ENCODE measurements at regions not wholly inside any gene's neighbourhood (a gene's known extent, or its start where the extent isn't known, plus 50 kb on each side); places are given as distances from the start of the nearest gene placed in this dataset.

DNA sequence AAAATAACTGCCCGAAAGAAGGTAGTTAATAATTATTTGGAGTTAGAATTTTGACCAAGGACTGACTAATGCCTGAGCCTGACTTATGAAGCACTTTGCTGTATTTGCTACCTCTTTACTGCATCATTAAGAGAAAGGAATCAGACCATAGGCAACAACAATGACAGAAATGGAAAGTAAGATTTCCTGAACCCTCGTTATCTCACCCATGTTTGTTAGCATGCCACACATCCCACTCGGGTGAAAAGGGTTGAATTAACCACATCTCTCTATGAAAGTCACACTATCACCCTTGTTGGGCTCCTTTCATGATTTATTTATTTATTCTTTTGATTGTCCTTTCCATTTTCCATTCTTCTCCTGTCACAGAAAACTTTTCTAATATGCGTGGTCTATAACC is 59.6 kb downstream of the OLIG3 start:
- Histone ChIP-seq H3K36me3 (no peaks in the 10 kb centered on the region), H3K9me3 (no peaks in the 10 kb centered on the region), H3K27ac (no peak overlapping the region), H3K27me3 (no peaks in the 10 kb centered on the region), H3K4me3 (replicated peaks in 1 of 3) (no peak overlapping the region), H3K4me1 (no peaks in the 10 kb centered on the region)
- DNase-seq: no peak
- no peak for TF ChIP-seq POLR2A (IDR thresholded peaks at IDR 0.05)
- TF ChIP-seq, protein P1, sequence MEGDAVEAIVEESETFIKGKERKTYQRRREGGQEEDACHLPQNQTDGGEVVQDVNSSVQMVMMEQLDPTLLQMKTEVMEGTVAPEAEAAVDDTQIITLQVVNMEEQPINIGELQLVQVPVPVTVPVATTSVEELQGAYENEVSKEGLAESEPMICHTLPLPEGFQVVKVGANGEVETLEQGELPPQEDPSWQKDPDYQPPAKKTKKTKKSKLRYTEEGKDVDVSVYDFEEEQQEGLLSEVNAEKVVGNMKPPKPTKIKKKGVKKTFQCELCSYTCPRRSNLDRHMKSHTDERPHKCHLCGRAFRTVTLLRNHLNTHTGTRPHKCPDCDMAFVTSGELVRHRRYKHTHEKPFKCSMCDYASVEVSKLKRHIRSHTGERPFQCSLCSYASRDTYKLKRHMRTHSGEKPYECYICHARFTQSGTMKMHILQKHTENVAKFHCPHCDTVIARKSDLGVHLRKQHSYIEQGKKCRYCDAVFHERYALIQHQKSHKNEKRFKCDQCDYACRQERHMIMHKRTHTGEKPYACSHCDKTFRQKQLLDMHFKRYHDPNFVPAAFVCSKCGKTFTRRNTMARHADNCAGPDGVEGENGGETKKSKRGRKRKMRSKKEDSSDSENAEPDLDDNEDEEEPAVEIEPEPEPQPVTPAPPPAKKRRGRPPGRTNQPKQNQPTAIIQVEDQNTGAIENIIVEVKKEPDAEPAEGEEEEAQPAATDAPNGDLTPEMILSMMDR (IDR thresholded peaks at IDR 0.05): no peak
- 83 to 92% methylated on average over 4 of the region's 4 CpGs for WGBS, 2 donors
- intact Hi-C loops (cut with DNase I): no loop called here

DNA sequence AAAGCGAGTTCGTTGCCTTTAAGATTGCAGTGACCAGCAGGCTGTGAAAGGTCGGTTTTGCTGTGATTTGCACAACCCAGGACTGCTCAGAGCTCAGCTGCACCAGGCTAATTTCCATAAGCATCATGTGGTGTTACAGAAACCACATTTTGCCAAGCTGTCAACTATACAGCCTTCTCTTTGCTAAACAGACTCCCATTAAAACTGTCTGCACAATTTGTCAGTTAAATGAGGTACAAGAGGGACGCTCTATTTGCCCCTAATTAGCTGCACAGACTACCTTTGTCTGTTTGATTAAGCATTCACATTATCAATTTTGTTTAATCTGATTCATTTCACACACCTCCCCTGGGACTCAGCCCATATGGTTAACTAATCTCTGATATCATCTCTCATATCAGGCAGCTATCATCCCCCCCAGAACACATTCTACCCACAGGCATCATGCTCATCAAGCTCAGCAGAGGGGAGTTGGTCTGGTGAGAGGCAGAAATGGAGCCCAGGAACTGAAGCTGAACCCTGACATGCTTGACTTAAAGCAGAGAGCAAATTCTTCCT is 62.1 kb downstream of the OLIG3 start:
- 71 to 74% methylated on average over 4 of the region's 4 CpGs for WGBS, 2 donors
- TF ChIP-seq, protein P1 (IDR thresholded peaks at IDR 0.05): no peak
- TF ChIP-seq POLR2A (IDR thresholded peaks at IDR 0.05): no peak
- intact Hi-C loops (cut with DNase I): no loop called here
- no peak for DNase-seq
- H3K36me3 ChIP-seq: no peaks in the 10 kb centered on the region
- no peaks in the 10 kb centered on the region for H3K9me3 ChIP-seq
- H3K4me3 ChIP-seq (replicated peaks in 1 of 3): no peak overlapping the region
- H3K27me3 ChIP-seq: no peaks in the 10 kb centered on the region
- H3K27ac ChIP-seq: no peak overlapping the region
- no peaks in the 10 kb centered on the region for H3K4me1 ChIP-seq

DNA sequence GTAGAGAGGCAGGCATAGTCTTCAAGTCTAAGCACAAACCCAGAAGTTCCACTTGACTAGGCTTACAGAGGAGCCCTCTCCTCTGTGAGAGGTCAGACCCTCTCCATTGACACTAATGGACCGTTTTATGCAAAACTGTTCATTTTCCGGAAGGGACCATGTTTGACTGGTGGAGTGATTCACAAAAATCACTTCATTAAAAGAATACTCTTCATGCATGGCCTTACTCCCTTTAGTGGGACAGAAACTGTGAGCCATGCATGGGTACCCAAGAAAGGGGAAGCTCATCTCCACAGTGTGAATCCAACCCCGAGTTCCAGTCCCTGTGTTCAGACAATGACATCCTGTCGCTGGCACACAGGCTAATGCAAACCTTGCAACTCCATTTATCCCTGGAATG is 63.2 kb downstream of the OLIG3 start:
- intact Hi-C loops (cut with DNase I): no loop called here
- H3K36me3 ChIP-seq: no peaks in the 10 kb centered on the region
- no peaks in the 10 kb centered on the region for H3K4me1 ChIP-seq
- DNase-seq: no peak
- H3K27ac ChIP-seq: no peak overlapping the region
- H3K27me3 ChIP-seq: no peaks in the 10 kb centered on the region
- TF ChIP-seq, protein P1 (IDR thresholded peaks at IDR 0.05): no peak
- TF ChIP-seq POLR2A (IDR thresholded peaks at IDR 0.05): no peak
- no peak overlapping the region for H3K4me3 ChIP-seq (replicated peaks in 1 of 3)
- no peaks in the 10 kb centered on the region for H3K9me3 ChIP-seq
- WGBS, 2 donors: 62 to 63% methylated on average over 3 to 4 of the region's 4 CpGs

DNA sequence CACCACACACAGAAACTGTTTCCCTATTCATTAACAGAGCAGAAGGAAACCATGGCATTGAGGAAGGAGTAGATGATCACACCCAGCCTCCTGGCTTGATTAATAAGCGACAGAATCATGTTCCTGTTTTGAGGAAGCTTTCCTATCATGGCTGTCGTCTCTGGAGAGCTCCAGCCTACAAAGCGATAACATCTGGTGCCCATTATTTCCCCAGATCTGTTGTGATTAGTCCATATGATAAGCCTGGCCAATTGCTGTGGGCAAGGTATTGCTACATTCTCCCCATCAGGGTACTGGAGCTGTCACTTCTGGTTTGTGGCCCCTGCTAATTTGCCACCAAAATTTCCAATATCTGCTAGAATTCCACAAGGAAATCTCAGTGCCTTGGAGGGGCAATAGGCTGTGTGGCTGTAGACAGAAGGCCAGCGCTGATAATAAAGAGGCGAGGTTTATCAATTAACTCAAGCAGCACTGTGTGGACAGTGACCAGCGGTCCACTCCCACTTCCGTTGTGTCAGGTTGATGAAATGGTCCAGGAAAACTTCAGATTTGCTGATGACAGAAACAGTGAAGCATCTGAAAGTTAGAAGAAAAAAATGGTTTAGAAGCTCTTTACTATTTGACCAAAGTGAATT is 66.4 kb downstream of the OLIG3 start:
- 86 to 87% methylated on average over 7 of the region's 7 CpGs for WGBS, 2 donors

More for the DNA sequence above, 66.4 kb downstream of the OLIG3 start:
- no peak overlapping the region for H3K4me3 ChIP-seq (replicated peaks in 1 of 3)
- no peaks in the 10 kb centered on the region for H3K27me3 ChIP-seq
- H3K9me3 ChIP-seq: no peaks in the 10 kb centered on the region
- no peak for TF ChIP-seq POLR2A (IDR thresholded peaks at IDR 0.05)
- TF ChIP-seq, protein P1 (IDR thresholded peaks at IDR 0.05): no peak
- intact Hi-C loops (cut with DNase I): no loop called here
- no peaks in the 10 kb centered on the region for H3K4me1 ChIP-seq
- no peak for DNase-seq
- no peaks in the 10 kb centered on the region for H3K36me3 ChIP-seq
- H3K27ac ChIP-seq: no peak overlapping the region

Data from thyroid gland (tissue), 4 donors.